H9 (cell line): ENCODE measurements at regions not wholly inside any gene's neighbourhood (a gene's known extent, or its start where the extent isn't known, plus 50 kb on each side); places are given as distances from the start of the nearest gene placed in this dataset.

Experiments
- DNase-seq: peaks from one replicate; pipeline ENCODE4 v3.0.0-alpha.2; 2017
- H2AFZ ChIP-seq: one replicate; pipeline ENCODE4 v1.6.1; 2013; ENCODE audit warnings: mild to moderate bottlenecking, low read length, control low read depth, moderate library complexity
- H2AK5ac ChIP-seq: 2 replicates; pipeline ENCODE4 v1.6.1; 2013; ENCODE audit warnings: low read length, control low read depth, mixed read lengths; ENCODE audit not compliant: insufficient read length
- H2BK120ac ChIP-seq: one replicate; pipeline ENCODE4 v1.6.1; 2013; ENCODE audit warnings: low read depth, mild to moderate bottlenecking, low read length, control low read depth, inconsistent platforms; ENCODE audit not compliant: poor library complexity, severe bottlenecking
- H2BK12ac ChIP-seq: 2 replicates; pipeline ENCODE4 v1.6.1; 2013; ENCODE audit warnings: low read length, control low read depth, mixed read lengths, low read depth; ENCODE audit not compliant: insufficient read length
- H2BK15ac ChIP-seq: 2 replicates; pipeline ENCODE4 v1.6.1; 2013; ENCODE audit warnings: low read depth, low read length, control low read depth
- H2BK20ac ChIP-seq: one replicate; pipeline ENCODE4 v1.6.1; 2013; ENCODE audit warnings: low read depth, mild to moderate bottlenecking, low read length, control low read depth, inconsistent platforms; ENCODE audit not compliant: poor library complexity, severe bottlenecking
- H2BK5ac ChIP-seq: 2 replicates; pipeline ENCODE4 v1.6.1; 2013; ENCODE audit warnings: low read length, control low read depth, mixed read lengths; ENCODE audit not compliant: insufficient read length
- H3K14ac ChIP-seq: 2 replicates; pipeline ENCODE4 v1.6.1; 2013; ENCODE audit warnings: low read length, control low read depth; ENCODE audit not compliant: insufficient read depth
- H3K18ac ChIP-seq: 2 replicates; pipeline ENCODE4 v1.6.1; 2013; ENCODE audit warnings: low read depth, mild to moderate bottlenecking, mixed read lengths, low read length, control low read depth; ENCODE audit not compliant: insufficient read length
- H3K23ac ChIP-seq: 2 replicates; pipeline ENCODE4 v1.6.1; 2013; ENCODE audit warnings: low read length, control low read depth, mixed read lengths, low read depth; ENCODE audit not compliant: insufficient read length
- H3K23me2 ChIP-seq: 2 replicates; pipeline ENCODE4 v1.6.1; 2013; ENCODE audit warnings: low read depth, mild to moderate bottlenecking, mixed read lengths, low read length, control low read depth; ENCODE audit not compliant: insufficient read length, poor library complexity, severe bottlenecking
- H3K27ac ChIP-seq: 2 replicates; pipeline ENCODE4 v1.5.1; 2013; ENCODE audit warnings: low read length, control low read depth, mixed read lengths, low read depth; ENCODE audit not compliant: insufficient read length
- H3K27me3 ChIP-seq: 2 replicates; pipeline ENCODE4 v1.6.1; 2013; ENCODE audit warnings: low read length, control low read depth, inconsistent platforms; ENCODE audit not compliant: insufficient read depth
- H3K4ac ChIP-seq: 2 replicates; pipeline ENCODE4 v1.6.1; 2013; ENCODE audit warnings: low read depth, mild to moderate bottlenecking, control low read depth, inconsistent platforms, low read length, moderate library complexity
- H3K4me1 ChIP-seq: 2 replicates; pipeline ENCODE4 v1.6.1; 2013; ENCODE audit warnings: low read length, control low read depth, inconsistent platforms; ENCODE audit not compliant: insufficient read depth
- H3K4me2 ChIP-seq: 2 replicates; pipeline ENCODE4 v1.6.1; 2013; ENCODE audit warnings: low read length, control low read depth, mixed read lengths; ENCODE audit not compliant: insufficient read length, insufficient read depth
- H3K56ac ChIP-seq: 2 replicates; pipeline ENCODE4 v1.6.1; 2013; ENCODE audit warnings: low read depth, mild to moderate bottlenecking, mixed read lengths, low read length, control low read depth; ENCODE audit not compliant: insufficient read length
- H3K79me1 ChIP-seq: 2 replicates; pipeline ENCODE4 v1.6.1; 2013; ENCODE audit warnings: low read depth, mild to moderate bottlenecking, moderate library complexity, low read length, control low read depth, inconsistent platforms; ENCODE audit not compliant: insufficient read depth, poor library complexity, severe bottlenecking
- H3K79me2 ChIP-seq: 2 replicates; pipeline ENCODE4 v1.6.1; 2013; ENCODE audit warnings: low read length, control low read depth, inconsistent platforms; ENCODE audit not compliant: insufficient read depth
- H3K9ac ChIP-seq: 2 replicates; pipeline ENCODE4 v1.6.1; 2013; ENCODE audit warnings: low read length, control low read depth, mixed read lengths; ENCODE audit not compliant: insufficient read length; ENCODE audit errors: extremely low read depth
- H3K9me3 ChIP-seq: one replicate; pipeline ENCODE4 v1.6.1; 2013; ENCODE audit warnings: low read depth, low read length, inconsistent platforms; ENCODE audit not compliant: control insufficient read depth
- H3T11ph ChIP-seq: one replicate; pipeline ENCODE4 v1.6.1; 2013; ENCODE audit warnings: mild to moderate bottlenecking, low read length, control low read depth, inconsistent platforms
- H4K20me1 ChIP-seq: one replicate; pipeline ENCODE4 v1.6.1; 2013; ENCODE audit not compliant: control insufficient read depth, insufficient read length, insufficient read depth
- H4K5ac ChIP-seq: 2 replicates; pipeline ENCODE4 v1.6.1; 2013; ENCODE audit warnings: low read depth, mild to moderate bottlenecking, mixed read lengths, low read length, control low read depth; ENCODE audit not compliant: insufficient read length
- H4K8ac ChIP-seq: replicated peaks from 2 replicates; pipeline ENCODE4 v1.6.1; 2013; ENCODE audit warnings: low read length, control low read depth, mixed read lengths, low read depth; ENCODE audit not compliant: insufficient read length
- H4K91ac ChIP-seq: 2 replicates; pipeline ENCODE4 v1.6.1; 2013; ENCODE audit warnings: low read depth, mild to moderate bottlenecking, moderate library complexity, mixed read lengths, low read length, control low read depth; ENCODE audit not compliant: insufficient read length
- H3K27ac Mint-ChIP-seq, 3 experiments: 2 replicates in 2 of 3; 3 replicates in 1 of 3; pipeline ENCODE4 v1.8.0; 2020 to 2021; ENCODE audit warnings: mixed read lengths in 3 of 3, mild to moderate bottlenecking in 1 of 3, moderate library complexity in 1 of 3
- H3K27me3 Mint-ChIP-seq: 2 replicates; pipeline ENCODE4 v1.8.0; 2021; ENCODE audit warnings: low read depth, mild to moderate bottlenecking, moderate library complexity, mixed read lengths
- H3K36me3 Mint-ChIP-seq, 3 experiments: 2 replicates in 2 of 3; 3 replicates in 1 of 3; pipeline ENCODE4 v1.8.0; 2020 to 2021; ENCODE audit warnings: low read depth in 3 of 3, mixed read lengths in 3 of 3; ENCODE audit not compliant: insufficient read depth in 1 of 3
- H3K4me1 Mint-ChIP-seq, 2 experiments: 2 replicates each; pipeline ENCODE4 v1.8.0; 2020; ENCODE audit warnings: mixed read lengths in 2 of 2
- H3K4me3 Mint-ChIP-seq, 2 experiments: 2 replicates in 1 of 2; 3 replicates in 1 of 2; pipeline ENCODE4 v1.8.0; 2020 to 2021; ENCODE audit warnings: mild to moderate bottlenecking in 2 of 2, mixed read lengths in 2 of 2, moderate library complexity in 1 of 2
- H3K9me3 Mint-ChIP-seq, 2 experiments: 2 replicates in 1 of 2; 3 replicates in 1 of 2; pipeline ENCODE4 v1.8.0; 2020; ENCODE audit warnings: mild to moderate bottlenecking in 2 of 2, mixed read lengths in 2 of 2, moderate library complexity in 1 of 2
- CTCF ChIP-seq: fragments of 200-600 bp; sonication (generic); conservative IDR thresholded peaks from 3 replicates; pipeline ENCODE4 v1.8.0; 2021; ENCODE audit warnings: antibody characterized with exemption, mild to moderate bottlenecking
- WGBS: extraction: QIAGEN DNeasy Blood & Tissue Kit; methylation state at CpG from one replicate; pipeline ENCODE4 v1.1.7; 2013; ENCODE audit warnings: missing lambda C conversion rate, low lambda C conversion rate, mixed read lengths; ENCODE audit not compliant: insufficient read length; ENCODE audit errors: extremely low coverage; 5-methylcytosine and 5-hydroxymethylcytosine counted together

DNA sequence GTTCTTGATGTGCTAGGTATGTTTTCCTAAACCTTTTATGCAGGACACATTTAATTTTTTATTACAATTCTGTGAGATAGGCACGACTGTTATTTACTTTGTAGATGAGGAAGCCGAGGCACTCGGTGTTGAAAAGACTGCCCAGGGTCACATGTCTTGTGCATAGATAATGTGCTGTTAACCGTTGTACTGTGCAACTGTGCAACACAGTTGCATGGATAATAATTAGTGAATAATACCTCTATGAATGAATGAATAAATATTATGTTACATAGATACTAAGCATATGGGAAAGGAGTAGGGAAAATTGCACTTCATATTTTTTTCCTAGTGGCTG, 60.3 kb upstream of the DEK start:
- no peaks in the 10 kb centered on the region for H3K4me1 ChIP-seq
- H3K79me2 ChIP-seq = no peaks in the 10 kb centered on the region
- no peak overlapping the region for H4K8ac ChIP-seq
- no peak overlapping the region for H2BK15ac ChIP-seq
- H3K27me3 ChIP-seq = no peaks in the 10 kb centered on the region
- H2BK5ac ChIP-seq = no peak overlapping the region
- H3K36me3 Mint-ChIP-seq = no peaks in the 10 kb centered on the region
- no peak overlapping the region for H3K4me2 ChIP-seq
- no peak overlapping the region for H3T11ph ChIP-seq
- DNase-seq = no peak
- no peak overlapping the region for H3K14ac ChIP-seq
- no peak overlapping the region for H2BK20ac ChIP-seq
- no peaks in the 10 kb centered on the region for H3K27me3 Mint-ChIP-seq
- H3K9me3 ChIP-seq = no peaks in the 10 kb centered on the region
- H3K79me1 ChIP-seq = no peaks in the 10 kb centered on the region
- H3K27ac ChIP-seq = no peak overlapping the region
- no peak overlapping the region for H4K5ac ChIP-seq
- no peak overlapping the region for H3K9ac ChIP-seq
- peaks cover 9 to 15% of the 10 kb centered on the region in 2 experiments; a peak in 3 of 4 replicates for H3K4me1 Mint-ChIP-seq
- no peak overlapping the region for H2BK12ac ChIP-seq
- H3K4ac ChIP-seq = no peak overlapping the region
- no peak overlapping the region for H3K23ac ChIP-seq
- no peak overlapping the region for H4K91ac ChIP-seq
- no peak overlapping the region for H3K27ac Mint-ChIP-seq
- H3K18ac ChIP-seq = no peak overlapping the region
- no peak overlapping the region for H2AK5ac ChIP-seq
- no peaks in the 10 kb centered on the region for H3K23me2 ChIP-seq
- no peak overlapping the region for H2AFZ ChIP-seq
- no CpG with 5 or more reads among the region's 4 CpGs for WGBS
- H3K56ac ChIP-seq = no peak overlapping the region
- no peaks in the 10 kb centered on the region for H3K9me3 Mint-ChIP-seq
- no peak overlapping the region for H2BK120ac ChIP-seq
- H3K4me3 Mint-ChIP-seq = no peak overlapping the region
- no peak for TF ChIP-seq CTCF
- no peaks in the 10 kb centered on the region for H4K20me1 ChIP-seq
